ENCODE measurements at regions not wholly inside any gene's neighbourhood (a gene's known extent, or its start where the extent isn't known, plus 50 kb on each side); places are given as distances from the start of the nearest gene placed in this dataset.
"Not testable (repeated sequence)": the region's sequence is repeated elsewhere in the genome, so short reads cannot be mapped to it uniquely, and the experiment has no call there.

GRCh38 chr1:195236991-195237889 is 1371.0 kb downstream of the KCNT2 start:
- no peak for DNase-seq (ENCODE audit: low read depth, low spot score)

DNA sequence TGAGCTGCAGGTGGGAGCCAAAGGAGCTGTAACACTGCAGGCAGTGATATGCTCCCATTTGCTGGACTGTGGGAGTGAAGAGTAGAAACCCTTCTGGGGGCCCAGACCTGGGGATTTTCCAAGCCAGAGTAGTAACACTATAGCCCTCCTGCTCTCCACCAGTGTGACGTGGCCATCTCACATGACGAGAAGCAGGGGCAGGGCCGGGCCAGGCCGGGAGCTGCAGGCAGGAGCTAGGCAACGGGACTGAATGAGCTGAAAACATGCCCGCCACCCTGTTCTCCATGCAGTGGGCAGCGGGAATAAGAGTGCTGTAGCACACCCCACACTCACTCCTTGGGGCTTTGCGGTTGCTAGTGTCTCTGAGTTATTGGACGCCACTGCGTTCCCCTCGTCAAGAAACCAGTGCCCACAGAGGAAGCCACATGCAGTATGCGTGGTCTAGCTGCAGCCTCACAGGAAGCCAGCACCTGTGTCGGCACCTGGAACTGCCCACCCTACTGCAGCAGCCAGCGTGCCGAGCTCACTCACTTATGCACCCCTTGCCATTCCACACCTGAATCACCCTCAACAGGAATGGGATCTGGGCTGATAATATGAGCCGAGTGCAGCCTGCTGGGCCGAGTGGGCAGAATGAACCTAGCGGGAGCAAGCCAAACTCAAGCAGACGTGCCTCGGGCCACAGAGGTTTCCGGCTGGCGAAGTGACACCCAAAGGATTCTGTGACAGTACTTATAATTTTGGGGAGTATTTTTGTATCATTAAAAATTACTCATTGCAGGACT is 1389.6 kb downstream of the KCNT2 start:
- no peak for DNase-seq (ENCODE audit: low read depth, low spot score)

- no peak for DNase-seq (ENCODE audit: low read depth, low spot score)
Measured at GRCh38 chr1:195202241-195202640, 1406.0 kb downstream of the KCNT2 start.

DNA sequence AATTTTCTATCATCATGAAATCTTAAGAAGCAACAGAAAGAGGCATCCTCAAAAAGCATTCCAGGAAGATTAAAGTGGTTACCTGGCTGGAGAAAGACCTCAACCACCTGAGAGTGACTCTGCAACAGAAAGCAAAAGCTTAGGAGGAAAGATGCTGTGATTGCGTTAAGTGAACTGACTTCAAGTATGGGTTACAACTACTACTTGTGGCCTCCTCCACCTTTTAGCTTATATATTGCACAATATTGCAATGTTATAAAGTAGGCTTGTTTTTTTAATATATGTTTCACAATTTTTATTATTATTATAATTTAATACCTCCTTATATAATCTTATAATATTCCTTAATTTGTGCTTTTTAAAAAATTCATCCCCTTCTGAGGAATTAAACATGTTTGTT is 1407.5 kb downstream of the KCNT2 start:
- DNase-seq (ENCODE audit: low read depth, low spot score): no peak

DNA sequence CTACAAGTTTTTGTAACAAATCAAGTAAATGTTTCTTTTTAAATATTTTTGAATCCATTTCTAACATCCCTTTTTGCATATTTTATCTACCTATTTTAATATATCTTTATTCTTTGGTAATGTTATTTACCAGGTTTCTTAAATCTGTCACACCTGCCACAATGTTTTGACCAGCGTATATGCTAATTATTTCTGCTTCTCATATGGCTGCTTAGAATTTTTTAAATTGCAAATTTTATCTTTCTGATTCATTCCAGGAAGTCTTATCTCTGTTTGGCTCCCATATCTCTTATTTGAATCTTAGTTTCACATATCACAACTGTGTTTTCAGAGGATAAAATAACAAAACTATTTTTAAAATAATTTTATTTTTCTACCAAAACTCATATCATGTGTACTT is 1411.1 kb downstream of the KCNT2 start:
- no peak for DNase-seq (ENCODE audit: low read depth, low spot score)

DNA sequence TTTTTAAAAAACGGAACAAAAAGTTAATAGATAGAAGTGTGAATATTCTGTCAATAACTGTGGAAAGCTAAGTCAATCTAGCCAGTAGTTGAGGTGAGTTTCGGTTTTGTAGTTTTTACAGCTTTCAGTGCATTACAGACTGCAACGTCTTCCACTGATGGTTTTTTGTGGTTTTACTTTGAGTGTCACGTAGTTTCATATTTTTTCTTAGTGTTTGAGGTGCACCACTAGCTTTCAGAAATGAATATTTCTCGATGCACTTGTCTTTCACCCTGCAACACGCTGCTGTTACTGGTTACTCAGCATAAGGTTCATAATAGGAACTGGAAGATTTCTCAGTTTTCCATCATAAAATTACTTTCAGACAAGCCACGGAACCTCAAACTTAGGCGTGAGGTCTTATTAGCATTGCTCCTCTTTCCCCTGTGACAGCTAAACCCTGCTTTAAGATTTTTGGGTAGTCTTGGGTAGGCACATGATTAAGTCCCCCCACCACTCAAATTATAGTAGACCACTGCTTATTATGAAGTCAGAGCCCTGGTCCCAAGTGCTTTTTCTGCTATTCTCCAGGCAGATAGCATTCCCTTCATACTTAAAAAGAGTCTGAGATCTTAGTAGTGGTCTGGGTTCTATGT is 1412.7 kb downstream of the KCNT2 start:
- DNase-seq (ENCODE audit: low read depth, low spot score): no peak

DNA sequence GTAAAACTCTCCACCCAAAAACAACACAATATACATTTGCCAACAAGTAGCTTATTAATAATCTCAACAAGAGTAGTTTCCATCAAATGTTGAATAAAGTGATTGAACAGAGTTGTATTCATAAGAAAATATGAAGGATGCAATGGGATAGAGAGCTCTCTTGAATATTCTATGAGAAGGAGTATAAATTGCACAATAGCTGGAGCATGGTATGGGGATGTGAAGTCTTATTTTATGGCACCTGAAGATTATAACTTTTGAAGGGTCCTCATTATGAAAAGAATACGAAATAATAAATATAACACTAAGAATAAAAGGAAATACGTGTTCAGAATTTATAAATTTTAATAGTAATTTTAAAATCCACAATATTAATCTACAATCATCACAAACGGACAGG is 1415.1 kb downstream of the KCNT2 start:
- no peak for DNase-seq (ENCODE audit: low read depth, low spot score)

DNA sequence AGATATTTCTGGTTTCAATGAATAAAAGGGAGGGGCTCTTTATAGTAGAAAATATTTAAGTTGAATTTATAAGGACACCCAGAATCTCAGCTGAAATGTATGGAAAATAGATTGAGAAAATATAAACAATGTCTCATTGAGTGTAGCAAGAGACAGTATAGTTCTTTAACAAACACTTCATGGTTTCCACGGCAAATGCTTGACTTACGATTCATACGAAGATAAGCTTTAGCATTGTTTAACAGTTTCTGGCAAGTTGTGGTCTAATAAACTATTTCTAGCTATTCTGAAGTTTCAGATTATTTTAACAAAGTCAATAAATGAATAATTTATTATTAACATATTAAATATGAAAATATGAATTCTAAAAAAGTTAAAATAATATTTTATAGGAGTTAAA is 1419.4 kb downstream of the KCNT2 start:
- DNase-seq (ENCODE audit: low read depth, low spot score): no peak

- no peak for DNase-seq (ENCODE audit: low read depth, low spot score)
Measured at GRCh38 chr1:195186544-195186943, 1421.7 kb downstream of the KCNT2 start.

- no peak for DNase-seq (ENCODE audit: low read depth, low spot score)
Measured at GRCh38 chr1:195185736-195186135, 1422.5 kb downstream of the KCNT2 start.

- no peak for DNase-seq (ENCODE audit: low read depth, low spot score)
Measured at GRCh38 chr1:195185321-195185720, 1422.9 kb downstream of the KCNT2 start.

GRCh38 chr1:195173753-195174152 is 1434.5 kb downstream of the KCNT2 start:
- no peak for DNase-seq (ENCODE audit: low read depth, low spot score)

- not testable (repeated sequence) for DNase-seq (ENCODE audit: low read depth, low spot score)
Measured at GRCh38 chr1:195159795-195160194, 1448.4 kb downstream of the KCNT2 start.

DNA sequence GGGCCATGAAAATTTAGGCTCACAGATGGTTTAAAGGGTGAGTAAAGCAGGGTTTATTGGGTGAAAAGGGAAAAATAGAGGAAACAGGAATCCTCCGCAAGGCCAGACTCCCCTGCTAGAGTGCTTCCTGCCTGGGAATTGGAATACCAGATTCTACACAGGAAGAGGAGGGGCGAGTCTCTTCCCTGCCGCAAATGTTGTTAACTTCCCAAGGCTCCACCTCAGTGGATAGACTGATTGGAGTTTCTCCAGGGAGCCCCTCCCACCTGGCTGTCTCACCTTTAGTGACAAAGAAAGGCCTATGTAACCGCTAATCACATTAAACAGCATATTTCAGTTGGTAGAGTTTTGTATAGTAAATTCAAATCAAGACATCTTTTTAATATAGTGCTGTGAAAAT is 1450.1 kb downstream of the KCNT2 start:
- no peak for DNase-seq (ENCODE audit: low read depth, low spot score)

- DNase-seq (ENCODE audit: low read depth, low spot score): no peak
Measured at GRCh38 chr1:195153107-195153506, 1455.1 kb downstream of the KCNT2 start.

- DNase-seq (ENCODE audit: low read depth, low spot score): no peak
Measured at GRCh38 chr1:195150768-195151167, 1457.5 kb downstream of the KCNT2 start.

GRCh38 chr1:195141294-195141693 is 1466.9 kb downstream of the KCNT2 start:
- no peak for DNase-seq (ENCODE audit: low read depth, low spot score)

DNA sequence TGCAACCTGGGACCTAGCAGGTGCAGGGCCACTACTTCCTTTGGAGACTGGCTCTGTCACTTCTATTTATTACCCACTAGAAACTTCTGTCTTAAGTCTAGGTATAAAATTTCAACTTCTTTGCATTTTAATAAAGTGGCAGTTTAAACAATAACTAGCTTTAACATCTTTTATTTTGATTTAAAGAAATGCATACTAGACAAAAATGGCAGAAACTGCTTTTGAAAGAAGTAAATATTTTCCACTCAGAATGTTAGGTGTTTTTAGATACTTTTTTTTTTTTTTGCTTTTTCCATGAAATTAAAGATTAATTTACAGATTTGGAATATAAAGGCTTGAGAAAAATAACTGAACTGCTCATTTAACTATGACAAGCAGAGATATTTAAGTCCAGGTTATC is 1477.6 kb downstream of the KCNT2 start:
- no peak for DNase-seq (ENCODE audit: low read depth, low spot score)

DNA sequence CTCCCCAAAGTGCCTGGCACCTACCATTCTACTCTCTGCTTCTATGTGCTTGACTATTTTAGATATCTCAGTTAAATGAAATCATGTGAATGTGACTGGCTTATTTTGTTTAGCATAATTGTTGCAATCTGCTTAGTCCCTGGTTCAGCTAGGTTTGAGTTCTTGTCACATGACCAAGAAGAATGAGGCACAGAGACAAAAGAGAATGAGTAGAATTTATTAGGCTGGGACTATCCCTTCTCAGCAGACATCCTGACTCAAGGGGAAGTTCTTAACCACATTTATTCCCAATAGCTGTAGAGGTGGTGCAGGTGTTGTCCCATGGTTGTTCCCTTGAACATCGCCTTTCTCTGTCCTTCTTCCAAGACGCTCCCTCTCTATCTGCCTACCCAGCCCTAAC is 1485.7 kb downstream of the KCNT2 start:
- no peak for DNase-seq (ENCODE audit: low read depth, low spot score)

DNA sequence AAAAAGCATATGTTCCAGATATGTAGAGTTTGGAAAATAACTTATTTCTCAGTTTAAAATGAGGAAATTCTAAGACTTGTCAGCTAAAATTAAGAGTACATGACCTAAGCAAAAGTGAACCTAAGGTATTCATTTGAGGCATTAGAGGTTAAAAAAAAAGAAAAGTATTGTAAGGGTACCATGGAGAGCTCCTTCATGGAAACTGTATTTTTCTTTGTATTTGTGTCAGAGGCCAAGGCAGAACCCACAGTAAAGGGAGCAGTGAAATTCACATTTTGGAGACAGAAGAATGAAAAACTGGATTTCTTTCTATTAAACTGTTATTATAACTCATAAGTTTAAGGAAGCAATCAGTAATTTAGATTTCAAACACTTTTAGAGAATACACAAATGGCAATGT is 1494.8 kb downstream of the KCNT2 start:
- DNase-seq (ENCODE audit: low read depth, low spot score): no peak

DNA sequence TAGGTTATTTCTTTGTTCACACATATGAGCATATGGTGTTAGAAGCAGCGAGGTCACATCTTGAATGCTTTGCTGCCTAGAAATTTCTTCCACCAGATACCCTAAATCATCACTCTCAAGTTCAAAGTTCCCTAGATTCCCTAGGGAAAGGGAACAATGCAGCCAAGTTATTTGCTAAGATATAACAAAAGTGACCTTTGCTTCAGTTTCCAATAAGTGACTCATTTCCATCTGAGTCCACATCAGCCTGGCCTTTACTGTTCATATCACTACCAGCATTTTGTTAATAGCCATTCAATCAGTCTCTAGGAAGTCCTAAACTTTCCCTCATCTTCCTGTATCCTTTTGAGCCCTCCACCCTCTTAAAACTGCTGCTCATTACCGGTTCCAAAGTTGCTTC is 1502.5 kb downstream of the KCNT2 start:
- no peak for DNase-seq (ENCODE audit: low read depth, low spot score)

DNA sequence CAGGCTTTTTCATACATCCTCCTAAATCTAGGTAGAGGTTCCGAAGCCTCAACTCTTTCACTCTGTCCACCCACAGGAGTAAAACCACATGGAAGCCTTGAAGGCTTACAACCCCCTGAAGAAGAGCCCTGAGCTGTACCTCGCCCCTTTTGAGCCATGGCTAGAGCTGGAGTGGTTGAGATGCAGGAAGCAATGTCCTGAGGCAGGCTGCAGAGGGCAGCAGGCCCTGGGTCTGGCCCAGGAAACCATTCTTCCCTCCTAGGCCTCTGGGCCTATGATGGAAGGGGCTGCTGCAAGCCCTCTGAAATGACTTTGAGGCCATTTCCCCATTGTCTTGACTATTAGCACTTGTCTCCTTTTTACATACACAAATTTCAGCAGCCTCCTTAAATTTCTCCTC is 1503.0 kb downstream of the KCNT2 start:
- no peak for DNase-seq (ENCODE audit: low read depth, low spot score)

Measured in pulmonary artery endothelial cell (primary cell).